Stimulated activated CD8-positive, alpha-beta memory T cell treated with anti-CD3 and anti-CD28 coated beads, Interleukin-12 subunit alpha, Interleukin-12 subunit beta, amount 100 ng/mL, for 1 hour (primary cell): ENCODE measurements at regions not wholly inside any gene's neighbourhood (a gene's known extent, or its start where the extent isn't known, plus 50 kb on each side); places are given as distances from the start of the nearest gene placed in this dataset.

Experiments
- DNase-seq: peaks from one replicate; pipeline ENCODE4 v3.0.0-alpha.2; 2020; ENCODE audit warnings: low read depth

GRCh38 chr9:7394002-7394774 lies 405.4 kb downstream of the DMAC1 start:
- DNase-seq = no peak

GRCh38 chr9:7392148-7392547 lies 407.4 kb downstream of the DMAC1 start:
- no peak for DNase-seq

GRCh38 chr9:7388755-7389154 lies 410.8 kb downstream of the DMAC1 start:
- no peak for DNase-seq

- no peak for DNase-seq
Observed at GRCh38 chr9:7387840-7388239, 411.7 kb downstream of the DMAC1 start.

- no peak for DNase-seq
Observed at GRCh38 chr9:7382304-7382703, 417.3 kb downstream of the DMAC1 start.

GRCh38 chr9:7377489-7377888 lies 422.1 kb downstream of the DMAC1 start:
- no peak for DNase-seq

- no peak for DNase-seq
Observed at GRCh38 chr9:7376833-7377232, 422.7 kb downstream of the DMAC1 start.

GRCh38 chr9:7376213-7376612 lies 423.4 kb downstream of the DMAC1 start:
- no peak for DNase-seq

GRCh38 chr9:7375013-7375511 lies 424.5 kb downstream of the DMAC1 start:
- no peak for DNase-seq

- no peak for DNase-seq
Observed at GRCh38 chr9:7370988-7371387, 428.6 kb downstream of the DMAC1 start.

GRCh38 chr9:7370381-7370780 lies 429.2 kb downstream of the DMAC1 start:
- DNase-seq = no peak

GRCh38 chr9:7369384-7369821 lies 430.2 kb downstream of the DMAC1 start:
- DNase-seq = no peak

- DNase-seq = no peak
Observed at GRCh38 chr9:7368410-7369292, 430.9 kb downstream of the DMAC1 start.

GRCh38 chr9:7367726-7368125 lies 431.9 kb downstream of the DMAC1 start:
- no peak for DNase-seq

- DNase-seq = no peak
Observed at GRCh38 chr9:7366121-7366520, 433.5 kb downstream of the DMAC1 start.

GRCh38 chr9:7363777-7364477 lies 435.7 kb downstream of the DMAC1 start:
- DNase-seq = no peak

GRCh38 chr9:7360513-7360912 lies 439.1 kb downstream of the DMAC1 start:
- DNase-seq = no peak

GRCh38 chr9:7358876-7359275 lies 440.7 kb downstream of the DMAC1 start:
- no peak for DNase-seq

GRCh38 chr9:7354704-7355103 lies 444.9 kb downstream of the DMAC1 start:
- no peak for DNase-seq

- no peak for DNase-seq
Observed at GRCh38 chr9:7348692-7349091, 450.9 kb downstream of the DMAC1 start.

GRCh38 chr9:7347556-7347955 lies 452.0 kb downstream of the DMAC1 start:
- no peak for DNase-seq

- DNase-seq = no peak
Observed at GRCh38 chr9:7346144-7346543, 453.4 kb downstream of the DMAC1 start.
